ENCODE measurements at regions not wholly inside any gene's neighbourhood (a gene's known extent, or its start where the extent isn't known, plus 50 kb on each side); places are given as distances from the start of the nearest gene placed in this dataset.

GRCh38 chr1:194684636-194685035 lies 1498.2 kb upstream of the B3GALT2 start:
- TF ChIP-seq EZH2 (IDR thresholded peaks at IDR 0.05; ENCODE audit: borderline replicate concordance, low read length), result no peak
- TF ChIP-seq, protein P1, sequence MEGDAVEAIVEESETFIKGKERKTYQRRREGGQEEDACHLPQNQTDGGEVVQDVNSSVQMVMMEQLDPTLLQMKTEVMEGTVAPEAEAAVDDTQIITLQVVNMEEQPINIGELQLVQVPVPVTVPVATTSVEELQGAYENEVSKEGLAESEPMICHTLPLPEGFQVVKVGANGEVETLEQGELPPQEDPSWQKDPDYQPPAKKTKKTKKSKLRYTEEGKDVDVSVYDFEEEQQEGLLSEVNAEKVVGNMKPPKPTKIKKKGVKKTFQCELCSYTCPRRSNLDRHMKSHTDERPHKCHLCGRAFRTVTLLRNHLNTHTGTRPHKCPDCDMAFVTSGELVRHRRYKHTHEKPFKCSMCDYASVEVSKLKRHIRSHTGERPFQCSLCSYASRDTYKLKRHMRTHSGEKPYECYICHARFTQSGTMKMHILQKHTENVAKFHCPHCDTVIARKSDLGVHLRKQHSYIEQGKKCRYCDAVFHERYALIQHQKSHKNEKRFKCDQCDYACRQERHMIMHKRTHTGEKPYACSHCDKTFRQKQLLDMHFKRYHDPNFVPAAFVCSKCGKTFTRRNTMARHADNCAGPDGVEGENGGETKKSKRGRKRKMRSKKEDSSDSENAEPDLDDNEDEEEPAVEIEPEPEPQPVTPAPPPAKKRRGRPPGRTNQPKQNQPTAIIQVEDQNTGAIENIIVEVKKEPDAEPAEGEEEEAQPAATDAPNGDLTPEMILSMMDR (IDR thresholded peaks at IDR 0.05; ENCODE audit: low read length), result no peak
